HepG2 (cell line): ENCODE measurements at regions not wholly inside any gene's neighbourhood (a gene's known extent, or its start where the extent isn't known, plus 50 kb on each side); places are given as distances from the start of the nearest gene placed in this dataset.

Source experiments
- BHLHE40 ChIP-seq: IDR thresholded peaks from 2 replicates; pipeline ENCODE4 v1.6.1; 2011; ENCODE audit warnings: low read length, improper control_type of control experiment
- DMTF1 ChIP-seq: sonication (generic); formaldehyde crosslinking; IDR thresholded peaks from 2 replicates; pipeline ENCODE4 v1.4.0; 2020; ENCODE audit warnings: mild to moderate bottlenecking, missing genetic modification reagents
- ETS1 ChIP-seq: sonication (generic); formaldehyde crosslinking; IDR thresholded peaks from 2 replicates; pipeline ENCODE4 v1.4.0; 2020; ENCODE audit warnings: missing genetic modification reagents
- JUN ChIP-seq: sonication (generic); formaldehyde crosslinking; IDR thresholded peaks from 2 replicates; pipeline ENCODE4 v1.4.0; 2020; ENCODE audit warnings: mild to moderate bottlenecking, missing genetic modification reagents
- NFYB ChIP-seq: sonication (generic); formaldehyde crosslinking; IDR thresholded peaks from 2 replicates; pipeline ENCODE4 v1.4.0; 2020; ENCODE audit warnings: missing genetic modification reagents
- SMAD1 ChIP-seq: sonication (generic); formaldehyde crosslinking; IDR thresholded peaks from 2 replicates; pipeline ENCODE4 v1.4.0; 2020; ENCODE audit warnings: missing genetic modification reagents, low read depth, mild to moderate bottlenecking, borderline replicate concordance
- SOX6 ChIP-seq, 2 experiments: fragments of 450-650 bp in 1 of 2; sonication (generic) in 1 of 2; formaldehyde crosslinking in 1 of 2; IDR thresholded peaks; 2 replicates each; pipeline versions ENCODE4 v1.4.0 to v1.6.1; 2017 to 2020; ENCODE audit warnings: antibody characterized with exemption in 1 of 2, mild to moderate bottlenecking in 1 of 2, missing genetic modification reagents in 1 of 2
- TBP ChIP-seq: sonication (generic); formaldehyde crosslinking; IDR thresholded peaks from 2 replicates; pipeline ENCODE4 v1.5.0; 2020; ENCODE audit warnings: missing genetic modification reagents
- ZMYM2 ChIP-seq: sonication (generic); formaldehyde crosslinking; IDR thresholded peaks from 2 replicates; pipeline ENCODE4 v1.8.0; 2022; ENCODE audit warnings: mild to moderate bottlenecking, missing genetic modification reagents
- ZNF143 ChIP-seq: sonication (generic); formaldehyde crosslinking; IDR thresholded peaks from 2 replicates; pipeline ENCODE4 v1.4.0; 2020; ENCODE audit warnings: missing genetic modification reagents
- ZNF549 ChIP-seq: sonication (generic); formaldehyde crosslinking; IDR thresholded peaks from 2 replicates; pipeline ENCODE4 v1.5.0; 2020; ENCODE audit warnings: missing genetic modification reagents
- TF ChIP-seq, protein P1 (sequence below): IDR thresholded peaks from 2 replicates; pipeline ENCODE4 v1.6.1; 2018; ENCODE audit warnings: missing genetic modification reagents, mild to moderate bottlenecking, missing compliant biosample characterization
- TF ChIP-seq, protein P2 (sequence below): sonication (generic); formaldehyde crosslinking; IDR thresholded peaks from 2 replicates; pipeline ENCODE4 v1.5.0; 2020; ENCODE audit warnings: mild to moderate bottlenecking, missing genetic modification reagents, moderate library complexity

DNA sequence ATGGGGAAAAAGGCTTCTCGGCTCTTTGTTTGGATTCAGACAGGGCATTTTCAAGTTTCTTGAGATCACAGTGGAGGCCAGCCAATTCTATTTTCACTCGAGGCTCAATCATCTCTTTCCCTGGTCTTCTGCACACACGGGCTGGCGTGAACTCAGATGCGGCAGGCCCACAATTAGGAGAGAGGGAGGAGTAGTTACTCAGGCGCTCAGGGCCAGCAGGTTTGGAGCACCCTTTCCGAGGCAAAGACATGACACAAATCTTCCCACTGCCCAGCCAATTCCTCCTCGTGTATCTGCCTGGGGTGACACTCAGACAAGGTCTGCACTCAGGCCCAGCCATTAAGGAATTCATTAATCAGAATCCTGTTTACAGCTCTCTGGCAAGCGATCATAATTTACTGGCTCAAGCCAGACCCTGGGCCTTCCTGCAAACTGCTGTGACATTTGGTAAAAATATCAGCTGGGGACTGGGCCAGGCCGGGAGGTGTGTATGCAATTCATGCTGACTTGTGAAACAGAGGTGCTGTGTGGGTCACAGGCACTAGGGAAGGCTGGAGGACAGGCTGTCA is 68.1 kb upstream of the TLE3 start:
- TF ChIP-seq, protein P1, sequence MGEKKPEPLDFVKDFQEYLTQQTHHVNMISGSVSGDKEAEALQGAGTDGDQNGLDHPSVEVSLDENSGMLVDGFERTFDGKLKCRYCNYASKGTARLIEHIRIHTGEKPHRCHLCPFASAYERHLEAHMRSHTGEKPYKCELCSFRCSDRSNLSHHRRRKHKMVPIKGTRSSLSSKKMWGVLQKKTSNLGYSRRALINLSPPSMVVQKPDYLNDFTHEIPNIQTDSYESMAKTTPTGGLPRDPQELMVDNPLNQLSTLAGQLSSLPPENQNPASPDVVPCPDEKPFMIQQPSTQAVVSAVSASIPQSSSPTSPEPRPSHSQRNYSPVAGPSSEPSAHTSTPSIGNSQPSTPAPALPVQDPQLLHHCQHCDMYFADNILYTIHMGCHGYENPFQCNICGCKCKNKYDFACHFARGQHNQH: no peak
- no peak for TF ChIP-seq SMAD1
- no peak for TF ChIP-seq JUN (CRISPR knock-in tag)
- no peak for TF ChIP-seq DMTF1
- no peak for TF ChIP-seq SOX6 (IDR thresholded peaks at IDR 0.05)
- TF ChIP-seq SOX6 (CRISPR knock-in tag; IDR thresholded peaks at IDR 0.05): no peak
- TF ChIP-seq BHLHE40: no peak
- no peak for TF ChIP-seq ETS1 (CRISPR knock-in tag)
- no peak for TF ChIP-seq TBP
- no peak for TF ChIP-seq NFYB
- no peak for TF ChIP-seq ZNF143 (CRISPR knock-in tag)
- no peak for TF ChIP-seq ZNF549 (CRISPR knock-in tag)
- no peak for TF ChIP-seq ZMYM2 (CRISPR knock-in tag)
- TF ChIP-seq, protein P2, sequence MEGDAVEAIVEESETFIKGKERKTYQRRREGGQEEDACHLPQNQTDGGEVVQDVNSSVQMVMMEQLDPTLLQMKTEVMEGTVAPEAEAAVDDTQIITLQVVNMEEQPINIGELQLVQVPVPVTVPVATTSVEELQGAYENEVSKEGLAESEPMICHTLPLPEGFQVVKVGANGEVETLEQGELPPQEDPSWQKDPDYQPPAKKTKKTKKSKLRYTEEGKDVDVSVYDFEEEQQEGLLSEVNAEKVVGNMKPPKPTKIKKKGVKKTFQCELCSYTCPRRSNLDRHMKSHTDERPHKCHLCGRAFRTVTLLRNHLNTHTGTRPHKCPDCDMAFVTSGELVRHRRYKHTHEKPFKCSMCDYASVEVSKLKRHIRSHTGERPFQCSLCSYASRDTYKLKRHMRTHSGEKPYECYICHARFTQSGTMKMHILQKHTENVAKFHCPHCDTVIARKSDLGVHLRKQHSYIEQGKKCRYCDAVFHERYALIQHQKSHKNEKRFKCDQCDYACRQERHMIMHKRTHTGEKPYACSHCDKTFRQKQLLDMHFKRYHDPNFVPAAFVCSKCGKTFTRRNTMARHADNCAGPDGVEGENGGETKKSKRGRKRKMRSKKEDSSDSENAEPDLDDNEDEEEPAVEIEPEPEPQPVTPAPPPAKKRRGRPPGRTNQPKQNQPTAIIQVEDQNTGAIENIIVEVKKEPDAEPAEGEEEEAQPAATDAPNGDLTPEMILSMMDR (CRISPR knock-in tag): no peak
